GM18502 (cell line): ENCODE measurements at regions not wholly inside any gene's neighbourhood (a gene's known extent, or its start where the extent isn't known, plus 50 kb on each side); places are given as distances from the start of the nearest gene placed in this dataset.
A peak's percentile ranks its signal among the peaks of the same experiment; 100 is the strongest.

ENCODE experiments used
- ATAC-seq: cut with Tn5 transposase; IDR thresholded peaks from one replicate; pipeline ENCODE4 v1.9.1; 2021; ENCODE audit warnings: mild to moderate bottlenecking; ENCODE audit not compliant: unreplicated experiment, poor library complexity

GRCh38 chr11:92770419-92770818 lies 199.0 kb upstream of the MTNR1B start:
- ATAC-seq, result no peak

- no peak for ATAC-seq
Measured at GRCh38 chr11:92770981-92771380, 198.5 kb upstream of the MTNR1B start.

GRCh38 chr11:92771701-92772100 lies 197.8 kb upstream of the MTNR1B start:
- ATAC-seq, result no peak

GRCh38 chr11:92775003-92775676 lies 194.3 kb upstream of the MTNR1B start:
- ATAC-seq, result peak; percentile 89

- ATAC-seq, result no peak
Measured at GRCh38 chr11:92776676-92777075, 192.8 kb upstream of the MTNR1B start.

- ATAC-seq, result no peak
Measured at GRCh38 chr11:92779746-92780145, 189.7 kb upstream of the MTNR1B start.

GRCh38 chr11:92781151-92781550 lies 188.3 kb upstream of the MTNR1B start:
- no peak for ATAC-seq

GRCh38 chr11:92782806-92783205 lies 186.6 kb upstream of the MTNR1B start:
- ATAC-seq, result no peak

- ATAC-seq, result no peak
Measured at GRCh38 chr11:92784331-92784730, 185.1 kb upstream of the MTNR1B start.

- no peak for ATAC-seq
Measured at GRCh38 chr11:92787638-92788037, 181.8 kb upstream of the MTNR1B start.

GRCh38 chr11:92789761-92790160 lies 179.7 kb upstream of the MTNR1B start:
- no peak for ATAC-seq

- no peak for ATAC-seq
Measured at GRCh38 chr11:92790366-92790765, 179.1 kb upstream of the MTNR1B start.

GRCh38 chr11:92790926-92791616 lies 178.4 kb upstream of the MTNR1B start:
- no peak for ATAC-seq

GRCh38 chr11:92791886-92792285 lies 177.6 kb upstream of the MTNR1B start:
- no peak for ATAC-seq

- ATAC-seq, result no peak
Measured at GRCh38 chr11:92793189-92793588, 176.3 kb upstream of the MTNR1B start.

- no peak for ATAC-seq
Measured at GRCh38 chr11:92794783-92795182, 174.7 kb upstream of the MTNR1B start.

GRCh38 chr11:92796744-92797143 lies 172.7 kb upstream of the MTNR1B start:
- ATAC-seq, result no peak

- ATAC-seq, result no peak
Measured at GRCh38 chr11:92797874-92798273, 171.6 kb upstream of the MTNR1B start.

- no peak for ATAC-seq
Measured at GRCh38 chr11:92801685-92802084, 167.8 kb upstream of the MTNR1B start.

- no peak for ATAC-seq
Measured at GRCh38 chr11:92802644-92803043, 166.8 kb upstream of the MTNR1B start.

GRCh38 chr11:92803391-92803790 lies 166.1 kb upstream of the MTNR1B start:
- no peak for ATAC-seq

GRCh38 chr11:92804388-92804966 lies 165.0 kb upstream of the MTNR1B start:
- no peak for ATAC-seq
